ENCODE measurements at regions not wholly inside any gene's neighbourhood (a gene's known extent, or its start where the extent isn't known, plus 50 kb on each side); places are given as distances from the start of the nearest gene placed in this dataset.

GRCh38 chr4:82194329-82194728 lies 179.5 kb downstream of the HNRNPD start:
- Histone ChIP-seq H3K4me2 (ENCODE audit: control insufficient read depth, extremely low read depth, insufficient read depth, low read depth, low read length) (no peak overlapping the region), H2AFZ (ENCODE audit: control insufficient read depth, low read length) (no peak overlapping the region), H3K27me3 (ENCODE audit: control insufficient read depth, extremely low read depth, insufficient read depth, low read length) (no peaks in the 10 kb centered on the region), H3K79me2 (ENCODE audit: control insufficient read depth, insufficient read depth, low read length) (no peaks in the 10 kb centered on the region), H4K20me1 (ENCODE audit: control insufficient read depth, extremely low read depth, insufficient read depth, low read length) (no peaks in the 10 kb centered on the region), H3K27ac (ENCODE audit: control insufficient read depth, insufficient read depth, low read length) (no peak overlapping the region), H3K9me3 (ENCODE audit: control insufficient read depth, low read depth, low read length) (no peaks in the 10 kb centered on the region), H3K9me1 (ENCODE audit: control insufficient read depth, extremely low read depth, insufficient read depth, low read length) (no peaks in the 10 kb centered on the region), H3K4me3 (ENCODE audit: control insufficient read depth in 2 of 3, extremely low read depth in 1 of 3, insufficient read depth in 2 of 3, low read depth in 1 of 3, low read length in 3 of 3) (no peak overlapping the region), H3K36me3 (ENCODE audit: control insufficient read depth in 2 of 2, extremely low read depth in 1 of 2, insufficient read depth in 2 of 2, low read length in 2 of 2) (no peaks in the 10 kb centered on the region), H3K9ac (ENCODE audit: control insufficient read depth, extremely low read depth, insufficient read depth, low read length) (no peak overlapping the region), H3K4me1 (ENCODE audit: control insufficient read depth, extremely low read depth, insufficient read depth, low read length) (no peaks in the 10 kb centered on the region)
- DNase-seq (ENCODE audit: low read depth, low spot score) (no peak), FAIRE-seq (no peak)
- dilution Hi-C loops (cut with MboI; ENCODE audit: extremely low pct_ligation_motif_present, low sequenced_read_pairs): no loop called here
- TF ChIP-seq EZH2 (IDR thresholded peaks at IDR 0.05; ENCODE audit: low read length): no peak
- no peak for TF ChIP-seq CTCF (optimal IDR thresholded peaks at IDR 0.05 in 1 of 3, IDR thresholded peaks at IDR 0.05 in 1 of 3, conservative IDR thresholded peaks at IDR 0.05 in 1 of 3; ENCODE audit: extremely low read depth in 1 of 3, insufficient read depth in 2 of 3, low read length in 3 of 3)

- H3K9ac ChIP-seq (ENCODE audit: control insufficient read depth, extremely low read depth, insufficient read depth, low read length): no peak overlapping the region
- H3K36me3 ChIP-seq (ENCODE audit: control insufficient read depth in 2 of 2, extremely low read depth in 1 of 2, insufficient read depth in 2 of 2, low read length in 2 of 2): no peaks in the 10 kb centered on the region
- no peaks in the 10 kb centered on the region for H3K79me2 ChIP-seq (ENCODE audit: control insufficient read depth, insufficient read depth, low read length)
- no peak overlapping the region for H2AFZ ChIP-seq (ENCODE audit: control insufficient read depth, low read length)
- dilution Hi-C loops (cut with MboI; ENCODE audit: extremely low pct_ligation_motif_present, low sequenced_read_pairs): no loop called here
- no peak overlapping the region for H3K27ac ChIP-seq (ENCODE audit: control insufficient read depth, insufficient read depth, low read length)
- H3K4me2 ChIP-seq (ENCODE audit: control insufficient read depth, extremely low read depth, insufficient read depth, low read depth, low read length): no peak overlapping the region
- H3K9me1 ChIP-seq (ENCODE audit: control insufficient read depth, extremely low read depth, insufficient read depth, low read length): no peaks in the 10 kb centered on the region
- no peaks in the 10 kb centered on the region for H4K20me1 ChIP-seq (ENCODE audit: control insufficient read depth, extremely low read depth, insufficient read depth, low read length)
- no peaks in the 10 kb centered on the region for H3K9me3 ChIP-seq (ENCODE audit: control insufficient read depth, low read depth, low read length)
- TF ChIP-seq EZH2 (IDR thresholded peaks at IDR 0.05; ENCODE audit: low read length): no peak
- TF ChIP-seq CTCF (optimal IDR thresholded peaks at IDR 0.05 in 1 of 3, IDR thresholded peaks at IDR 0.05 in 1 of 3, conservative IDR thresholded peaks at IDR 0.05 in 1 of 3; ENCODE audit: extremely low read depth in 1 of 3, insufficient read depth in 2 of 3, low read length in 3 of 3): no peak
- DNase-seq (ENCODE audit: low read depth, low spot score): no peak
- H3K4me3 ChIP-seq (ENCODE audit: control insufficient read depth in 2 of 3, extremely low read depth in 1 of 3, insufficient read depth in 2 of 3, low read depth in 1 of 3, low read length in 3 of 3): no peak overlapping the region
- FAIRE-seq: no peak
- H3K27me3 ChIP-seq (ENCODE audit: control insufficient read depth, extremely low read depth, insufficient read depth, low read length): no peaks in the 10 kb centered on the region
- H3K4me1 ChIP-seq (ENCODE audit: control insufficient read depth, extremely low read depth, insufficient read depth, low read length): no peaks in the 10 kb centered on the region
These were observed 181.6 kb downstream of the HNRNPD start for GRCh38 chr4:82192017-82192673.

All from keratinocyte (primary cell).